Neural cell (in vitro differentiated cells): ENCODE measurements at regions not wholly inside any gene's neighbourhood (a gene's known extent, or its start where the extent isn't known, plus 50 kb on each side); places are given as distances from the start of the nearest gene placed in this dataset.

Source experiments
- H2AFZ ChIP-seq: fragments of 200-600, 300-800 bp; sonication (generic), shearing (Covaris generic); 2 replicates; pipeline ENCODE4 v1.6.0; 2014; ENCODE audit warnings: low read depth, mild to moderate bottlenecking, antibody characterized with exemption, low read length, moderate library complexity
- H3F3A ChIP-seq: fragments of 200-600 bp; shearing (Covaris generic); 2 replicates; pipeline ENCODE4 v1.6.1; 2016; ENCODE audit warnings: mild to moderate bottlenecking, moderate library complexity, mixed read lengths, antibody characterized with exemption, low read length; ENCODE audit not compliant: insufficient read depth, poor library complexity, severe bottlenecking
- H3K27ac ChIP-seq: fragments of 200-600, 300-800 bp; sonication (generic), shearing (Covaris generic); 2 replicates; pipeline ENCODE4 v1.5.1; 2014; ENCODE audit warnings: mild to moderate bottlenecking, low read length, moderate library complexity
- H3K27me3 ChIP-seq: fragments of 300-800, 200-600 bp; sonication (generic), shearing (Covaris generic); 2 replicates; pipeline ENCODE4 v1.6.0; 2014; ENCODE audit warnings: mild to moderate bottlenecking, low read depth, low read length, moderate library complexity; ENCODE audit not compliant: insufficient read depth
- H3K36me3 ChIP-seq: fragments of 300-800, 200-600 bp; sonication (generic), shearing (Covaris generic); 2 replicates; pipeline ENCODE4 v1.5.1; 2014; ENCODE audit warnings: mild to moderate bottlenecking, antibody characterized with exemption, low read length, moderate library complexity; ENCODE audit not compliant: insufficient read depth
- H3K4me2 ChIP-seq: fragments of 300-800, 200-600 bp; sonication (generic), shearing (Covaris generic); 2 replicates; pipeline ENCODE4 v1.6.0; 2014; ENCODE audit warnings: mild to moderate bottlenecking, low read length
- H3K4me3 ChIP-seq: fragments of 300-800, 200-600 bp; sonication (generic), shearing (Covaris generic); 2 replicates; pipeline ENCODE4 v1.5.1; 2014; ENCODE audit warnings: mild to moderate bottlenecking, low read length, moderate library complexity
- H3K79me2 ChIP-seq: fragments of 200-600 bp; shearing (Covaris generic); replicated peaks from 2 replicates; pipeline ENCODE4 v1.6.0; 2014; ENCODE audit warnings: mild to moderate bottlenecking, low read length, moderate library complexity; ENCODE audit not compliant: insufficient read depth
- H3K9ac ChIP-seq: fragments of 300-800, 200-600 bp; sonication (generic), shearing (Covaris generic); 2 replicates; pipeline ENCODE4 v1.6.1; 2016; ENCODE audit warnings: mild to moderate bottlenecking, low read length, mixed read lengths
- H3K9me2 ChIP-seq: fragments of 200-600 bp; shearing (Covaris generic); 2 replicates; pipeline ENCODE4 v1.6.1; 2016; ENCODE audit warnings: mild to moderate bottlenecking, low read length, mixed read lengths; ENCODE audit not compliant: insufficient read depth
- H3K9me3 ChIP-seq: fragments of 200-600, 300-800 bp; sonication (generic), shearing (Covaris generic); 2 replicates; pipeline ENCODE4 v1.6.1; 2016; ENCODE audit warnings: mild to moderate bottlenecking, mixed run types, low read length, moderate library complexity, mixed read lengths
- H4K20me1 ChIP-seq: fragments of 200-600 bp; shearing (Covaris generic); 2 replicates; pipeline ENCODE4 v1.6.1; 2016; ENCODE audit warnings: mild to moderate bottlenecking, mixed run types; ENCODE audit not compliant: insufficient read depth
- CTCF ChIP-seq: fragments of 450-650 bp; IDR thresholded peaks from 2 replicates; pipeline ENCODE4 v1.5.1; 2014; ENCODE audit warnings: antibody characterized with exemption, mild to moderate bottlenecking, moderate library complexity; ENCODE audit not compliant: poor library complexity, severe bottlenecking
- EP300 ChIP-seq: fragments of 450-650 bp; conservative IDR thresholded peaks from 2 replicates; pipeline ENCODE4 v1.6.1; 2014; ENCODE audit warnings: antibody characterized with exemption, mild to moderate bottlenecking, moderate library complexity; ENCODE audit not compliant: poor library complexity, severe bottlenecking
- EZH2 ChIP-seq: fragments of 200-600, 300-800 bp; shearing (Covaris generic), sonication (generic); IDR thresholded peaks from 2 replicates; pipeline ENCODE4 v1.6.1; 2014; ENCODE audit warnings: antibody characterized with exemption, low read length, borderline replicate concordance, mild to moderate bottlenecking; ENCODE audit not compliant: insufficient read depth, poor library complexity, severe bottlenecking
- MXI1 ChIP-seq: fragments of 450-650 bp; conservative IDR thresholded peaks from 2 replicates; pipeline ENCODE4 v1.6.1; 2014; ENCODE audit warnings: antibody characterized with exemption, mild to moderate bottlenecking; ENCODE audit not compliant: poor library complexity, severe bottlenecking
- POLR2AphosphoS5 ChIP-seq: IDR thresholded peaks from 2 replicates; pipeline ENCODE4 v1.6.1; 2012
- RAD21 ChIP-seq: fragments of 450-650 bp; conservative IDR thresholded peaks from 2 replicates; pipeline ENCODE4 v1.6.1; 2014; ENCODE audit warnings: antibody characterized with exemption, mild to moderate bottlenecking, moderate library complexity
- REST ChIP-seq: IDR thresholded peaks from 2 replicates; pipeline ENCODE4 v1.6.1; 2012; ENCODE audit warnings: borderline replicate concordance
- SMC3 ChIP-seq: fragments of 450-650 bp; conservative IDR thresholded peaks from 2 replicates; pipeline ENCODE4 v1.6.1; 2014; ENCODE audit warnings: antibody characterized with exemption, mild to moderate bottlenecking, moderate library complexity; ENCODE audit not compliant: poor library complexity
- TAF1 ChIP-seq: IDR thresholded peaks from 2 replicates; pipeline ENCODE4 v1.6.1; 2012; ENCODE audit warnings: low read depth

GRCh38 chr14:55891692-55892091 lies 226.5 kb upstream of the PELI2 start:
- Histone ChIP-seq H3K36me3 (no peaks in the 10 kb centered on the region), H3K9me3 (no peaks in the 10 kb centered on the region), H3K9me2 (no peaks in the 10 kb centered on the region), H3K4me2 (no peak overlapping the region), H4K20me1 (no peaks in the 10 kb centered on the region), H3K9ac (no peak overlapping the region), H3F3A (no peaks in the 10 kb centered on the region), H3K27me3 (no peaks in the 10 kb centered on the region), H3K4me3 (no peak overlapping the region), H2AFZ (no peak overlapping the region), H3K79me2 (no peaks in the 10 kb centered on the region), H3K27ac (no peak overlapping the region)
- TF ChIP-seq EZH2 (no peak), RAD21 (no peak), POLR2AphosphoS5 (no peak), MXI1 (no peak), EP300 (no peak), TAF1 (no peak), REST (no peak), SMC3 (no peak), CTCF (no peak)

GRCh38 chr14:55892906-55893305 lies 225.3 kb upstream of the PELI2 start:
- Histone ChIP-seq H4K20me1 (no peaks in the 10 kb centered on the region), H3K36me3 (no peaks in the 10 kb centered on the region), H3K9me3 (no peaks in the 10 kb centered on the region), H3K9me2 (no peaks in the 10 kb centered on the region), H3F3A (no peaks in the 10 kb centered on the region), H3K9ac (no peak overlapping the region), H3K4me3 (no peak overlapping the region), H3K27me3 (no peaks in the 10 kb centered on the region), H3K79me2 (no peaks in the 10 kb centered on the region), H3K4me2 (no peak overlapping the region), H2AFZ (no peak overlapping the region), H3K27ac (no peak overlapping the region)
- TF ChIP-seq CTCF (no peak), TAF1 (no peak), EP300 (no peak), RAD21 (no peak), POLR2AphosphoS5 (no peak), EZH2 (no peak), MXI1 (no peak), REST (no peak)
